GM10248 (cell line): ENCODE measurements at regions not wholly inside any gene's neighbourhood (a gene's known extent, or its start where the extent isn't known, plus 50 kb on each side); places are given as distances from the start of the nearest gene placed in this dataset.

Experiments used
- CTCF ChIA-PET: fragments of 300-600 bp; sonication (Branson Sonifier 250); formaldehyde crosslinking; extraction: SDS; loops from one replicate; lab custom pipeline; 2021; ENCODE audit warnings: antibody characterized with exemption; lab: Yijun Ruan, JAX
- POLR2A ChIA-PET: fragments of 350-650 bp; sonication (Branson Sonifier 250); formaldehyde crosslinking; extraction: SDS; loops from one replicate; lab custom pipeline; 2020; ENCODE audit warnings: antibody characterized with exemption; lab: Yijun Ruan, JAX
- DNase-seq: peaks from one replicate; pipeline ENCODE4 v3.0.0; 2012; ENCODE audit errors: extremely low spot score
- CTCF ChIP-seq: IDR thresholded peaks from 2 replicates; pipeline ENCODE4 v1.5.1; 2012; ENCODE audit warnings: mild to moderate bottlenecking, low read depth; ENCODE audit errors: extremely low read depth, missing control alignments, control extremely low read depth

GRCh38 chr3:168501570-168501969 is 405.8 kb upstream of the GOLIM4 start:
- CTCF ChIA-PET, result interaction anchor here (1.3 to 1.9 kb wide), 3 partner anchors 9 to 14 kb away, joined by 3 to 7 read pairs (median 3); no protein-coding TSS in a partner anchor
- POLR2A ChIA-PET, result no interaction called here
- no peak for TF ChIP-seq CTCF
- DNase-seq, result no peak

- DNase-seq, result no peak
- ChIA-PET POLR2A (interaction anchor here (0.6 kb wide), 1 partner anchor 250 kb away, joined by 3 read pairs; no protein-coding TSS in a partner anchor), CTCF (interaction anchor here (1.0 to 3.2 kb wide), 4 partner anchors 8 to 100 kb away, joined by 3 to 13 read pairs (median 4); no protein-coding TSS in a partner anchor)
Measured at GRCh38 chr3:168498194-168498593, 402.5 kb upstream of the GOLIM4 start.

GRCh38 chr3:168497741-168498140 is 402.0 kb upstream of the GOLIM4 start:
- no peak for DNase-seq
- ChIA-PET CTCF (interaction anchor here (1.4 to 3.2 kb wide), 3 partner anchors 8 to 101 kb away, joined by 3 to 13 read pairs (median 5); no protein-coding TSS in a partner anchor), POLR2A (interaction anchor here (0.6 kb wide), 1 partner anchor 249 kb away, joined by 3 read pairs; no protein-coding TSS in a partner anchor)
- TF ChIP-seq CTCF, result no peak

More at GRCh38 chr3:168498194-168498593, 402.5 kb upstream of the GOLIM4 start:
- no peak for TF ChIP-seq CTCF

GRCh38 chr3:168497183-168497582 is 401.5 kb upstream of the GOLIM4 start:
- POLR2A ChIA-PET, result no interaction called here
- CTCF ChIA-PET, result interaction anchor here (2.0 to 3.2 kb wide), 2 partner anchors 7 to 14 kb away, joined by 5 to 13 read pairs; no protein-coding TSS in a partner anchor

GRCh38 chr3:168495932-168496331 is 400.2 kb upstream of the GOLIM4 start:
- POLR2A ChIA-PET, result no interaction called here
- no peak for DNase-seq
- no peak for TF ChIP-seq CTCF
- CTCF ChIA-PET, result no interaction called here

More at GRCh38 chr3:168497183-168497582, 401.5 kb upstream of the GOLIM4 start:
- no peak for TF ChIP-seq CTCF
- no peak for DNase-seq

- ChIA-PET POLR2A (no interaction called here), CTCF (no interaction called here)
- TF ChIP-seq CTCF, result no peak
- DNase-seq, result no peak
Measured at GRCh38 chr3:168495270-168495669, 399.5 kb upstream of the GOLIM4 start.
